GM23248 (cell line): ENCODE measurements at regions not wholly inside any gene's neighbourhood (a gene's known extent, or its start where the extent isn't known, plus 50 kb on each side); places are given as distances from the start of the nearest gene placed in this dataset.
"Not testable (repeated sequence)": the region's sequence is repeated elsewhere in the genome, so short reads cannot be mapped to it uniquely, and the experiment has no call there.

Experiments
- DNase-seq: peaks from one replicate; pipeline ENCODE4 v3.0.0-alpha.2; 2015
- H2AFZ ChIP-seq: fragments of 200-600 bp; sonication (generic); 2 replicates; pipeline ENCODE4 v1.6.1; 2016; ENCODE audit warnings: antibody characterized with exemption
- H3F3A ChIP-seq: fragments of 200-600 bp; sonication (generic); 2 replicates; pipeline ENCODE4 v1.6.1; 2016; ENCODE audit warnings: mild to moderate bottlenecking, antibody characterized with exemption, mixed run types; ENCODE audit not compliant: insufficient read depth
- H3K27ac ChIP-seq: fragments of 200-600 bp; sonication (generic); 2 replicates; pipeline ENCODE4 v1.5.1; 2016; ENCODE audit warnings: mild to moderate bottlenecking
- H3K27me3 ChIP-seq: fragments of 200-600 bp; sonication (generic); replicated peaks from 2 replicates; pipeline ENCODE4 v1.6.1; 2016; ENCODE audit warnings: mild to moderate bottlenecking; ENCODE audit not compliant: insufficient read depth
- H3K36me3 ChIP-seq: fragments of 200-600 bp; sonication (generic); 2 replicates; pipeline ENCODE4 v1.6.1; 2016; ENCODE audit warnings: low read depth, mild to moderate bottlenecking
- H3K4me1 ChIP-seq: fragments of 200-600 bp; sonication (generic); 2 replicates; pipeline ENCODE4 v1.6.1; 2016; ENCODE audit warnings: mild to moderate bottlenecking; ENCODE audit not compliant: insufficient read depth
- H3K4me2 ChIP-seq: fragments of 200-600 bp; sonication (generic); one replicate; pipeline ENCODE4 v1.6.1; 2016; ENCODE audit warnings: mild to moderate bottlenecking; ENCODE audit not compliant: unreplicated experiment
- H3K4me3 ChIP-seq: fragments of 200-600 bp; sonication (generic); 2 replicates; pipeline ENCODE4 v1.5.1; 2016; ENCODE audit warnings: mild to moderate bottlenecking
- H3K79me2 ChIP-seq: fragments of 200-600 bp; sonication (generic); 2 replicates; pipeline ENCODE4 v1.6.1; 2016; ENCODE audit warnings: mild to moderate bottlenecking; ENCODE audit not compliant: insufficient read depth
- H3K9ac ChIP-seq: fragments of 200-600 bp; sonication (generic); 2 replicates; pipeline ENCODE4 v1.6.1; 2016; ENCODE audit warnings: mild to moderate bottlenecking
- H3K9me2 ChIP-seq: fragments of 200-600 bp; sonication (generic); 2 replicates; pipeline ENCODE4 v1.6.1; 2016; ENCODE audit warnings: mixed run types, mild to moderate bottlenecking, moderate library complexity; ENCODE audit not compliant: insufficient read depth
- H3K9me3 ChIP-seq: fragments of 200-600 bp; sonication (generic); one replicate; pipeline ENCODE4 v1.6.1; 2017; ENCODE audit warnings: low read depth
- H4K20me1 ChIP-seq: fragments of 200-600 bp; sonication (generic); 2 replicates; pipeline ENCODE4 v1.6.0; 2016; ENCODE audit not compliant: insufficient read depth
- EZH2 ChIP-seq: fragments of 200-600 bp; sonication (generic); IDR thresholded peaks from 2 replicates; pipeline ENCODE4 v1.6.1; 2018; ENCODE audit warnings: antibody characterized with exemption, mild to moderate bottlenecking; ENCODE audit not compliant: insufficient read depth, poor library complexity, severe bottlenecking
- EZH2phosphoT487 ChIP-seq: fragments of 200-600 bp; sonication (generic); IDR thresholded peaks from 2 replicates; pipeline ENCODE4 v1.6.1; 2018; ENCODE audit warnings: antibody characterized with exemption, moderate library complexity, mild to moderate bottlenecking, low read depth; ENCODE audit not compliant: insufficient read depth
- WGBS, 2 experiments: methylation state at CpG; one replicate each; pipeline ENCODE4 v1.1.6; 2015 to 2017; ENCODE audit warnings: low lambda C conversion rate in 2 of 2, low coverage in 1 of 2; ENCODE audit errors: missing lambda C conversion rate in 2 of 2; 5-methylcytosine and 5-hydroxymethylcytosine counted together
- in situ Hi-C: fragments of 300-500 bp; cut with MboI; formaldehyde crosslinking; loops from 2 replicates; pipeline ENCODE4 v1.15.0; 2020

DNA sequence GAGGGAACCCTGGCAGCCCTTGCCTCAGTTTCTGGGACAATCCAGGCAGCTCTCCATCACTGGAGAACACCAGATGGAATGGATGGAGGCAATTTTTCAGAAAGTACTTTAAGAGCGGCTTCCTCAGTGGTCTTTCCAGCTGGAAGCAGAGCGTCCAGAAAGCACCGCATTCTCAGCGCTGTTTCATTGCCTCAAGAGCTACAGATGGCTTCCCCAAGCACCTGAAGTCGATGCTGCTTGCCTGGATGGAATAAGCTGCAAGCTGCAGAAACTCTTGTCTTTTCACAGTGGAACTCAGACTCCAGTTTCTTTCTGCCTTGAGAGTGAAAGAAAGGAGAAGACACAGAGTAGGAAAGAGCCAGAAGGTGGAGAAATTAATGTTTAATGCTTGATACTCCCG, 766.9 kb downstream of the TDRD15 start:
- Histone ChIP-seq H3K79me2 (no peaks in the 10 kb centered on the region), H3K36me3 (no peaks in the 10 kb centered on the region), H3K9me2 (no peaks in the 10 kb centered on the region), H3K4me1 (no peaks in the 10 kb centered on the region), H3K27me3 (no peaks in the 10 kb centered on the region), H3K4me2 (no peak overlapping the region), H3K4me3 (no peak overlapping the region), H4K20me1 (no peaks in the 10 kb centered on the region), H3K9me3 (no peaks in the 10 kb centered on the region), H3K27ac (no peak overlapping the region), H2AFZ (no peak overlapping the region), H3K9ac (no peak overlapping the region), H3F3A (no peaks in the 10 kb centered on the region)
- no peak for DNase-seq
- TF ChIP-seq EZH2 (no peak), EZH2phosphoT487 (no peak)
- in situ Hi-C loops: no loop called here
- WGBS, 2 experiments: 25 to 30% methylated on average over 6 of the region's 6 CpGs

DNA sequence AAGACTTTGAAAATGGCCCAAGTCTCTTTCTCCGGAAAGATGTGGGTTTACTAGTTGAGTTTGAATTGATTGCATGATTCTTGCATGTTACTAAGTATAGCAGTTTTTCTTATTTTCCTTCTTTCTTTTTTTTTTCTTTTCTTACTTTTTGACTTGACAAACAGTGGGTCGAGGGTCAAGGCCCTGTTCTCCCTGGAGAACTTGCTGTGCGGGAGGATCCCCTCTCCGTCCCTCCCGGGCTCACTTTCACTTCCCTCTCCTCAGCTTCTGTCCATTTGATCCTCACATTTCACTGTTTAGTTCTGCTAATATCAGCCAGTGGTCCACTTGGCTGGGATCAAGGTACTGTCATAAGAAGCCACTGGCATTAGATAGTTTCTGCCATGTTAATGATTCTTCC, 767.4 kb downstream of the TDRD15 start:
- H3K27me3 ChIP-seq: no peaks in the 10 kb centered on the region
- H2AFZ ChIP-seq: no peak overlapping the region
- no peak overlapping the region for H3K4me2 ChIP-seq
- H3K27ac ChIP-seq: no peak overlapping the region
- H3K4me1 ChIP-seq: no peaks in the 10 kb centered on the region
- H3K9me2 ChIP-seq: no peaks in the 10 kb centered on the region
- no peaks in the 10 kb centered on the region for H3K36me3 ChIP-seq
- no peak overlapping the region for H3K4me3 ChIP-seq
- no peaks in the 10 kb centered on the region for H3K9me3 ChIP-seq
- no peak for DNase-seq
- no peaks in the 10 kb centered on the region for H3F3A ChIP-seq
- H3K79me2 ChIP-seq: no peaks in the 10 kb centered on the region
- WGBS, 2 experiments: 29 to 30% methylated on average over 5 of the region's 5 CpGs
- no peaks in the 10 kb centered on the region for H4K20me1 ChIP-seq
- no peak overlapping the region for H3K9ac ChIP-seq
- in situ Hi-C loops: no loop called here
- TF ChIP-seq EZH2phosphoT487 (no peak), EZH2 (no peak)

DNA sequence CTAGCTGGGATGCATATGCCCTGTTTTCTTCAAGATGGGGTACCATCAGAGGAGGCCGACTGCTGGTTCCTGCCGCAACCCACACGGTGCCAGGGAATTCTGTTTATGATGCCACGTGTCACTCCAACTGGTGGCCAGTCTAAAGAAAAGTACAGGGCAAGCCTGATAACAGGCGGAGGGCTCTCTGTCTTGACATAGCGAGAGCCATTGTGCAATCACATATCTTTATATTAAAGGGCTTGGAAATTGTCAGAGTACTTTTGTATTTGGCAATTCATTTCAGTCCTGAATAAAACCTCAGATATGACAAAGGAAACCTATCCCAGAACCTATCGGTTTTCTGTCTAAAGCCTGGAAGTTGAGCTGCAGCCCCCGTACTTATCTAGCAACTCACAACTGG, 768.4 kb downstream of the TDRD15 start:
- no peaks in the 10 kb centered on the region for H3K27me3 ChIP-seq
- TF ChIP-seq EZH2phosphoT487: no peak
- TF ChIP-seq EZH2: no peak
- no peaks in the 10 kb centered on the region for H3F3A ChIP-seq
- in situ Hi-C loops: no loop called here
- H3K4me3 ChIP-seq: no peak overlapping the region
- DNase-seq: no peak
- no peak overlapping the region for H3K9ac ChIP-seq
- H2AFZ ChIP-seq: no peak overlapping the region
- H4K20me1 ChIP-seq: no peaks in the 10 kb centered on the region
- 33 to 41% methylated on average over 8 of the region's 8 CpGs for WGBS, 2 experiments
- H3K79me2 ChIP-seq: no peaks in the 10 kb centered on the region
- no peaks in the 10 kb centered on the region for H3K4me1 ChIP-seq
- no peak overlapping the region for H3K4me2 ChIP-seq
- no peak overlapping the region for H3K27ac ChIP-seq
- no peaks in the 10 kb centered on the region for H3K9me3 ChIP-seq
- no peaks in the 10 kb centered on the region for H3K9me2 ChIP-seq
- H3K36me3 ChIP-seq: no peaks in the 10 kb centered on the region

DNA sequence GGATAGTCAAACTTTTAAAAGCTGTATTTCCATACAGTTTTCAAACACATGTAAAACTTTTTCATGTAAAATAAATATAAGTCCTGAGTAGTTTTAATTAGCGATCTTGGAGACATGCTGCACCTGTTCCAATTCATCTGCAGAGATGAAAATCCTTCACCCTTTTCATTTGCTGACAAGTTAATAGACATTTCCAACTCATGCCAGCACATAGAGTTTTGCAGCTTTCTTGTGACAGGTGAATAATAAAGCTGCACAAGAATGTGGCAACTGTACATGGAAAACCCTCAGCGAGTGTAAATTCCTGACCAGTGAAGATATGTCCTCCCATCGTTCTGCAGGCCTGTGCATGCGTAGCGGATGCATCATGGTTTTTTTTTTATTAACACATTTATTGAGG, 771.4 kb downstream of the TDRD15 start:
- H3F3A ChIP-seq: no peaks in the 10 kb centered on the region
- no peak for DNase-seq
- no peak overlapping the region for H3K9ac ChIP-seq
- no peaks in the 10 kb centered on the region for H3K79me2 ChIP-seq
- no peak overlapping the region for H2AFZ ChIP-seq
- no peaks in the 10 kb centered on the region for H3K27me3 ChIP-seq
- TF ChIP-seq EZH2phosphoT487 (no peak), EZH2 (no peak)
- 24 to 25% methylated on average over 5 of the region's 5 CpGs for WGBS, 2 experiments
- H3K4me1 ChIP-seq: no peaks in the 10 kb centered on the region
- H4K20me1 ChIP-seq: no peaks in the 10 kb centered on the region
- H3K4me2 ChIP-seq: no peak overlapping the region
- H3K9me2 ChIP-seq: no peaks in the 10 kb centered on the region
- H3K27ac ChIP-seq: no peak overlapping the region
- no peaks in the 10 kb centered on the region for H3K9me3 ChIP-seq
- in situ Hi-C loops: no loop called here
- H3K4me3 ChIP-seq: no peak overlapping the region
- no peaks in the 10 kb centered on the region for H3K36me3 ChIP-seq

DNA sequence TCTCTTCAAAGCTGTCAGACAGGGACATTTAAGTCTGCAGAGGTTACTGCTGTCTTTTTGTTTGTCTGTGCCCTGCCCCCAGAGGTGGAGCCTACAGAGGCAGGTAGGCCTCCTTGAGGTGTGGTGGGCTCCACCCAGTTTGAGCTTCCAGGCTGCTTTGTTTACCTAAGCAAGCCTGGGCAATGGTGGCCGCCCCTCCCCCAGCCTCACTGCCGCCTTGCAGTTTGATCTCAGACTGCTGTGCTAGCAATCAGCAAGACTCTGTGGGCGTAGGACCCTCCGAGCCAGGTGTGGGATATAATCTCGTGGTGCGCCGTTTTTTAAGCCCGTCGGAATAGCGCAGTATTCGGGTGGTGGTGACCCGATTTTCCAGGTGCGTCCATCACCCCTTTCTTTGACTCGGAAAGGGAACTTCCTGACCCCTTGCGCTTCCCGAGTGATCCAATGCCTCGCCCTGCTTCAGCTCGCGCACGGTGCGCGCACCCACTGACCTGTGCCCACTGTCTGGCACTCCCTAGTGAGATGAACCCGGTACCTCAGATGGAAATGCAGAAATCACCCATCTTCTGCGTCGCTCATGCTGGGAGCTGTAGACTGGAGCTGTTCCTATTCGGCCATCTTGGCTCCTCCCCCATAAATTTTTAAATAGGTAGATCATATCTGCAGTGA, 785.1 kb downstream of the TDRD15 start:
- H3K9ac ChIP-seq, H3F3A ChIP-seq, H2AFZ ChIP-seq, H3K27ac ChIP-seq, H3K4me2 ChIP-seq, DNase-seq, H3K4me3 ChIP-seq, H3K9me3 ChIP-seq, H3K4me1 ChIP-seq, H3K27me3 ChIP-seq, H4K20me1 ChIP-seq, in situ Hi-C loops, H3K9me2 ChIP-seq, H3K79me2 ChIP-seq, H3K36me3 ChIP-seq: not testable (repeated sequence)
- WGBS, 2 experiments: 51 to 63% methylated on average over 26 of the region's 26 CpGs
